ENCODE measurements at regions not wholly inside any gene's neighbourhood (a gene's known extent, or its start where the extent isn't known, plus 50 kb on each side); places are given as distances from the start of the nearest gene placed in this dataset.

GRCh38 chr18:22538426-22538825 is 120.7 kb upstream of the CTAGE1 start:
- H3K4me3 ChIP-seq: no peak overlapping the region
- 7 to 100% (median 86%) methylated on average over 1 to 5 of the region's 5 CpGs; no CpG with 5 or more reads in 1 of the 10 experiments for WGBS, 10 experiments
- no peaks in the 10 kb centered on the region for H3K4me1 ChIP-seq (replicated peaks in 1 of 2)
- no peak overlapping the region for H3K27ac ChIP-seq
- no peak for ATAC-seq (replicated peaks in 6 of 8)
- in situ Hi-C loops (cut with MboI; ENCODE audit: low pct_unique_long_range_greater_than_20kb in 2 of 9, low sequenced_read_pairs in 9 of 9, unreplicated experiment in 9 of 9): loop anchor here in 1 of 9 experiments (25.0 kb wide), 1 partner anchor 101 kb away; no protein-coding TSS in a partner anchor

- H3K4me1 ChIP-seq (replicated peaks in 1 of 2): no peaks in the 10 kb centered on the region
- WGBS, 10 experiments: 21 to 88% (median 53%) methylated on average over 1 to 6 of the region's 6 CpGs
- H3K27ac ChIP-seq: no peak overlapping the region
- ATAC-seq (replicated peaks in 6 of 8): no peak
- no peak overlapping the region for H3K4me3 ChIP-seq
- in situ Hi-C loops (cut with MboI; ENCODE audit: low pct_unique_long_range_greater_than_20kb in 2 of 9, low sequenced_read_pairs in 9 of 9, unreplicated experiment in 9 of 9): loop anchor here in 1 of 9 experiments (25.0 kb wide), 1 partner anchor 102 kb away; no protein-coding TSS in a partner anchor
Measured at GRCh38 chr18:22539051-22539765, 121.5 kb upstream of the CTAGE1 start.

DNA sequence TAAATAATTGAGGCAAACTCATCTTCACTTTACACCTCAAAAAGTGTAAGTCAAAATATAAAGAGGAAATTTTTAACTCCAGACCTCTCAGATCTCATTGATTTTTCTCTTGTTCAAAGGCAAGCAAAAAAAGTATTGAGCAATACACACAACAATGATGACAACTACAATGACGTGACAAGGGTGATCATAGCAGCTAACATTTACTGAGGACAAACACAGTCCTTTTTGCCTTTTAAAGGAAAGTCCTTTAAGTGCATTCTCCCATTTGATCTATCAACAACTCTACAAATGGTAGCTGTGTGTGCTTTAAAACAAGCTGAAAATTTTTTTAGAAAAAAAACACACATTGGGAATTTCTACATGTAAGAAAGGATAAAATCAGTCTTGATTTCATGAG is 123.5 kb upstream of the CTAGE1 start:
- no peak for ATAC-seq (replicated peaks in 6 of 8)
- H3K4me3 ChIP-seq: no peak overlapping the region
- H3K4me1 ChIP-seq (replicated peaks in 1 of 2): no peaks in the 10 kb centered on the region
- in situ Hi-C loops (cut with MboI; ENCODE audit: low pct_unique_long_range_greater_than_20kb in 2 of 9, low sequenced_read_pairs in 9 of 9, unreplicated experiment in 9 of 9): loop anchor here in 1 of 9 experiments (25.0 kb wide), 1 partner anchor 104 kb away; no protein-coding TSS in a partner anchor
- WGBS, 10 experiments: 17 to 100% (median 76%) methylated on average over 1 of the region's 1 CpG; no CpG with 5 or more reads in 2 of the 10 experiments
- H3K27ac ChIP-seq: no peak overlapping the region

GRCh38 chr18:22542406-22542835 is 124.7 kb upstream of the CTAGE1 start:
- no peak overlapping the region for H3K4me3 ChIP-seq
- no peak overlapping the region for H3K27ac ChIP-seq
- WGBS, 10 experiments: 11 to 100% (median 80%) methylated on average over 1 to 3 of the region's 4 CpGs; no CpG with 5 or more reads in 4 of the 10 experiments
- ATAC-seq (replicated peaks in 6 of 8): peak in 1 of 8 experiments; percentile 6
- H3K4me1 ChIP-seq (replicated peaks in 1 of 2): no peaks in the 10 kb centered on the region
- in situ Hi-C loops (cut with MboI; ENCODE audit: low pct_unique_long_range_greater_than_20kb in 2 of 9, low sequenced_read_pairs in 9 of 9, unreplicated experiment in 9 of 9): loop anchor here in 1 of 9 experiments (25.0 kb wide), 1 partner anchor 105 kb away; no protein-coding TSS in a partner anchor

DNA sequence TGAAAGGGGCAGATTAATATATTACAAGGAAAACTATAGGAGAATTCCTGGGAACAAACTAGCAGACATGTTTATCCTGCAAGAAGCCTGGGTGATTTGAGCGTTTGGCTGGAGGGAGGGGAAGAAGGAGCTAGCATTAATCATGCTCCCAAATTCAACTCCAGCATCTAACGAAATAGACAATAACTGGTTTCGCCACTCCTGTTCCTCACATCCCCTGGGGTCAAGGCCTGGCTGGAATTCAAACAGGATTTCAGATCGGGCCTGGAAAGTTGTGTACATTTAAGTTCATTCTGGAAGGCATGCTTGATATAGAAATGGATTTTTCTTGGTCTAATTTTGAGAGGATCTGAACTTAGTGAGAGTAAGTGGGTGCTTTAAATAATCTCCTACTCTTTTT is 126.1 kb upstream of the CTAGE1 start:
- WGBS, 10 experiments: 50 to 100% (median 89%) methylated on average over 1 to 4 of the region's 4 CpGs; no CpG with 5 or more reads in 1 of the 10 experiments
- Histone ChIP-seq H3K27ac (no peak overlapping the region), H3K4me3 (no peak overlapping the region), H3K4me1 (replicated peaks in 1 of 2) (no peaks in the 10 kb centered on the region)
- in situ Hi-C loops (cut with MboI; ENCODE audit: low pct_unique_long_range_greater_than_20kb in 2 of 9, low sequenced_read_pairs in 9 of 9, unreplicated experiment in 9 of 9): loop anchor here in 1 of 9 experiments (25.0 kb wide), 1 partner anchor 106 kb away; no protein-coding TSS in a partner anchor
- ATAC-seq (replicated peaks in 6 of 8): no peak

DNA sequence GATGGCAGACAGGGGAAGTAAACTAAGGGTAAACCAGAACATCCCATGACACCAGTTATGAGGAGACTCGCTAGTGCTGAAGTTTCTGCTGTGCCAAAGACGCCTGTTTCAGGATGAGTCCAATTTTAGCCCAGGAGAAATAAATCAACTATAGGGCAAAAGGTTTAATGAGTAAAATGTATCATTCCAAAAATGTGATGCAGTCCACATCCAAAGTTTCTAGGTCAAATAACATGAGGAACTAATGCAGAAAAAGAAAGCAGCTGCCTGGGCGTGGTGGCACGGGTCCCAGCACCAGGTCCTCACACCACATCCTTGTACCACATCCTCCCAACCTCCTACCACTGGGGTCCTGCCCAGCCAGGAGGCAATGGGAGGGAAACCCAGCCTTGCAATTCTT is 126.9 kb upstream of the CTAGE1 start:
- peak in 2 of 8 experiments; percentile 17 to 39 for ATAC-seq (replicated peaks in 6 of 8)
- WGBS, 10 experiments: 7 to 89% (median 38%) methylated on average over 2 to 3 of the region's 4 CpGs; no CpG with 5 or more reads in 5 of the 10 experiments

GRCh38 chr18:22545066-22545760 is 127.5 kb upstream of the CTAGE1 start:
- peak in 3 of 8 experiments; percentile 67 to 82 (median 74) for ATAC-seq (replicated peaks in 6 of 8)
- Histone ChIP-seq H3K4me3 (no peak overlapping the region), H3K27ac (no peak overlapping the region), H3K4me1 (replicated peaks in 1 of 2) (no peaks in the 10 kb centered on the region)
- in situ Hi-C loops (cut with MboI; ENCODE audit: low pct_unique_long_range_greater_than_20kb in 2 of 9, low sequenced_read_pairs in 9 of 9, unreplicated experiment in 9 of 9): loop anchor here in 1 of 9 experiments (25.0 kb wide), 1 partner anchor 108 kb away; no protein-coding TSS in a partner anchor
- WGBS, 10 experiments: 29 to 90% (median 87%) methylated on average over 2 to 5 of the region's 6 CpGs; no CpG with 5 or more reads in 1 of the 10 experiments

More for the DNA sequence above, 126.9 kb upstream of the CTAGE1 start:
- in situ Hi-C loops (cut with MboI; ENCODE audit: low pct_unique_long_range_greater_than_20kb in 2 of 9, low sequenced_read_pairs in 9 of 9, unreplicated experiment in 9 of 9): loop anchor here in 1 of 9 experiments (25.0 kb wide), 1 partner anchor 107 kb away; no protein-coding TSS in a partner anchor
- Histone ChIP-seq H3K4me3 (no peak overlapping the region), H3K4me1 (replicated peaks in 1 of 2) (no peaks in the 10 kb centered on the region), H3K27ac (no peak overlapping the region)

DNA sequence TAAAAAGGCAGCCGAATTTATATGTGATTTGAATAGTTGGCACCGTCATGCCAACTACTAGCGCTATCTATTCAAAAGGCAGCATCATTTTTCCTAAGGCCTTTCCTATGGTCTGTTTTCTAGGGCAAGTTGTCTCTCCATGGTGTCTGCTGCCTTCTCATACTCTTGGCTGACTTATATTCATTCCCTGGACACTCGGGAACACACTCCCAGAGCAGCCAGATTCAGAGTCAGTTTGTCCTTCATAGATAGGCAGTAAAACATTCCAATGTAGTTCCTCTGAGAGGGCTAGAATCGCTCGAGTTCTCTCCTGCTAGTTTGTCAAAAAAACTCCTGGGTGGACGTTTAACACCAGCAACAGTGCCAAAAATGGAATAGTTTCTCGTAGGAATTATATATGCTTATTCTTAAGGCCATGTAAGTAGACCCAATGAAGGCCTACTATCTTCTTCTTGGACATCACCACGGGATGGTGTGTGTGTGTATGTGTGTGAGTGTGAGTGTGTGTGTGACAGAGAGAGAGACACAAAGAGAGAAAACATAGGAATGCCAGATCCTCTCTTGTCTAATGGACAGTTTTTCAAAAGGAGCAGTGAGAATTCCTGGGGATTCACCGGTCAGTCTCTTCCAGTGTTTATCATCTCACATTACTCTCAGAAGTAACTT is 129.3 kb upstream of the CTAGE1 start:
- Histone ChIP-seq H3K4me3 (no peak overlapping the region), H3K4me1 (replicated peaks in 1 of 2) (no peaks in the 10 kb centered on the region), H3K27ac (no peak overlapping the region)
- ATAC-seq (replicated peaks in 6 of 8): no peak
- WGBS, 10 experiments: 66 to 100% (median 91%) methylated on average over 2 to 9 of the region's 10 CpGs
- in situ Hi-C loops (cut with MboI; ENCODE audit: low pct_unique_long_range_greater_than_20kb in 2 of 9, low sequenced_read_pairs in 9 of 9, unreplicated experiment in 9 of 9): loop anchor here in 1 of 9 experiments (25.0 kb wide), 1 partner anchor 110 kb away; no protein-coding TSS in a partner anchor

- WGBS, 10 experiments: 51 to 91% (median 67%) methylated on average over 1 to 5 of the region's 11 CpGs; no CpG with 5 or more reads in 3 of the 10 experiments
- no peaks in the 10 kb centered on the region for H3K4me1 ChIP-seq (replicated peaks in 1 of 2)
- no peak overlapping the region for H3K27ac ChIP-seq
- H3K4me3 ChIP-seq: no peak overlapping the region
- in situ Hi-C loops (cut with MboI; ENCODE audit: low pct_unique_long_range_greater_than_20kb in 2 of 9, low sequenced_read_pairs in 9 of 9, unreplicated experiment in 9 of 9): loop anchor here in 1 of 9 experiments (25.0 kb wide), 1 partner anchor 111 kb away; no protein-coding TSS in a partner anchor
- peak in 5 of 8 experiments; percentile 35 to 64 (median 36) for ATAC-seq (replicated peaks in 6 of 8)
Measured at GRCh38 chr18:22547807-22548561, 130.3 kb upstream of the CTAGE1 start.

GRCh38 chr18:22549260-22549937 is 131.7 kb upstream of the CTAGE1 start:
- no peak for ATAC-seq (replicated peaks in 6 of 8)
- H3K4me3 ChIP-seq: no peak overlapping the region
- 56 to 100% (median 92%) methylated on average over 1 to 5 of the region's 6 CpGs for WGBS, 10 experiments
- in situ Hi-C loops (cut with MboI; ENCODE audit: low pct_unique_long_range_greater_than_20kb in 2 of 9, low sequenced_read_pairs in 9 of 9, unreplicated experiment in 9 of 9): loop anchor here in 1 of 9 experiments (25.0 kb wide), 1 partner anchor 112 kb away; no protein-coding TSS in a partner anchor
- H3K4me1 ChIP-seq (replicated peaks in 1 of 2): no peaks in the 10 kb centered on the region
- no peak overlapping the region for H3K27ac ChIP-seq

- 46 to 92% (median 60%) methylated on average over 1 to 2 of the region's 2 CpGs; no CpG with 5 or more reads in 5 of the 10 experiments for WGBS, 10 experiments
- ATAC-seq (replicated peaks in 6 of 8): no peak
- Histone ChIP-seq H3K27ac (no peak overlapping the region), H3K4me3 (no peak overlapping the region), H3K4me1 (replicated peaks in 1 of 2) (no peaks in the 10 kb centered on the region)
- in situ Hi-C loops (cut with MboI; ENCODE audit: low pct_unique_long_range_greater_than_20kb in 2 of 9, low sequenced_read_pairs in 9 of 9, unreplicated experiment in 9 of 9): loop anchor here in 3 of 9 experiments (25.0 kb wide), 2 partner anchors 388 to 638 kb away; partner anchors contain the start of gene GATA6 (in 2 of the 3)
Measured at GRCh38 chr18:22550366-22550765, 132.7 kb upstream of the CTAGE1 start.
